Osteoblast (primary cell): ENCODE measurements at regions not wholly inside any gene's neighbourhood (a gene's known extent, or its start where the extent isn't known, plus 50 kb on each side); places are given as distances from the start of the nearest gene placed in this dataset.
A peak's percentile ranks its signal among the peaks of the same experiment; 100 is the strongest.

Source experiments
- DNase-seq: peaks from one replicate; pipeline ENCODE4 v3.0.0; 2011; ENCODE audit warnings: low spot score, mixed read lengths; ENCODE audit not compliant: insufficient read length; ENCODE audit errors: missing footprints
- H2AFZ ChIP-seq: 2 replicates; pipeline ENCODE4 v1.6.0; 2011; ENCODE audit warnings: mild to moderate bottlenecking, low read length
- H3K27ac ChIP-seq: 2 replicates; pipeline ENCODE4 v1.5.1; 2011; ENCODE audit warnings: mild to moderate bottlenecking, low read depth, low read length, moderate library complexity
- H3K27me3 ChIP-seq: 2 replicates; pipeline ENCODE4 v1.6.0; 2012; ENCODE audit warnings: mild to moderate bottlenecking, control low read depth, inconsistent platforms, low read length, moderate library complexity; ENCODE audit not compliant: insufficient read depth
- H3K36me3 ChIP-seq: 2 replicates; pipeline ENCODE4 v1.5.1; 2011; ENCODE audit warnings: mild to moderate bottlenecking, low read length, control low read depth, moderate library complexity; ENCODE audit not compliant: insufficient read depth
- H3K4me1 ChIP-seq: 2 replicates; pipeline ENCODE4 v1.5.1; 2011; ENCODE audit warnings: mild to moderate bottlenecking, low read length, control low read depth, moderate library complexity; ENCODE audit not compliant: insufficient read depth
- H3K4me2 ChIP-seq: 2 replicates; pipeline ENCODE4 v1.6.0; 2011; ENCODE audit warnings: mild to moderate bottlenecking, low read length; ENCODE audit not compliant: insufficient read depth
- H3K4me3 ChIP-seq: fragments of 200-600 bp; sonication (generic); 3 replicates; pipeline ENCODE4 v1.5.1; 2012; ENCODE audit warnings: mild to moderate bottlenecking, low read length, inconsistent platforms; ENCODE audit not compliant: insufficient read depth
- H3K79me2 ChIP-seq: 2 replicates; pipeline ENCODE4 v1.6.0; 2012; ENCODE audit warnings: mild to moderate bottlenecking, low read length, control low read depth, inconsistent platforms; ENCODE audit not compliant: insufficient read depth
- H3K9me3 ChIP-seq: 2 replicates; pipeline ENCODE4 v1.5.1; 2011; ENCODE audit warnings: low read depth, low read length, control low read depth
- H4K20me1 ChIP-seq: 2 replicates; pipeline ENCODE4 v1.6.0; 2012; ENCODE audit warnings: mild to moderate bottlenecking, low read length, control low read depth; ENCODE audit not compliant: insufficient read depth
- TF ChIP-seq, protein P1 (sequence below): IDR thresholded peaks from 2 replicates; pipeline ENCODE4 v1.5.1; 2011; ENCODE audit warnings: mild to moderate bottlenecking, low read depth, low read length, moderate library complexity; ENCODE audit errors: extremely low read depth

DNA sequence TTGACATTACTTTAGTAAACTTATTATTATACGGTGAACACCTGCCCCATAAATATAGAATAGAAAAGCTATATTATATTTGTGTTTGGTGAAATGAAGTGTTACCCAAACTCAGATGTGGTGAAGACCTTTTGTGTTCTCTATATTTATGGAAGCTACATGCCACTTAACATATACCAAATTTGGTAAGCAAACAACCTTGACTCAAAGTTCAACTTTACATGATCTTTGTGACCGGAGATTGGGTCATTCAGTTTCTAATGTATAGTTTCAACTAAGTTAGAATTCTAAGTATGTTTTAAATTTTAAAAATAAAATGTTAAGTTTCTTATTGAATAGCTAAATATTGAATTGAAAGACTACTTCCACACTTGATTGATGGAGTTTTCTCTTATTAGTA lies 288.6 kb upstream of the SEMA3D start:
- Histone ChIP-seq H3K36me3 (no peaks in the 10 kb centered on the region), H4K20me1 (no peaks in the 10 kb centered on the region), H2AFZ (no peak overlapping the region), H3K4me3 (no peak overlapping the region), H3K9me3 (no peaks in the 10 kb centered on the region), H3K27ac (no peak overlapping the region), H3K4me1 (no peaks in the 10 kb centered on the region), H3K79me2 (no peaks in the 10 kb centered on the region), H3K4me2 (no peak overlapping the region), H3K27me3 (no peaks in the 10 kb centered on the region)
- TF ChIP-seq, protein P1, sequence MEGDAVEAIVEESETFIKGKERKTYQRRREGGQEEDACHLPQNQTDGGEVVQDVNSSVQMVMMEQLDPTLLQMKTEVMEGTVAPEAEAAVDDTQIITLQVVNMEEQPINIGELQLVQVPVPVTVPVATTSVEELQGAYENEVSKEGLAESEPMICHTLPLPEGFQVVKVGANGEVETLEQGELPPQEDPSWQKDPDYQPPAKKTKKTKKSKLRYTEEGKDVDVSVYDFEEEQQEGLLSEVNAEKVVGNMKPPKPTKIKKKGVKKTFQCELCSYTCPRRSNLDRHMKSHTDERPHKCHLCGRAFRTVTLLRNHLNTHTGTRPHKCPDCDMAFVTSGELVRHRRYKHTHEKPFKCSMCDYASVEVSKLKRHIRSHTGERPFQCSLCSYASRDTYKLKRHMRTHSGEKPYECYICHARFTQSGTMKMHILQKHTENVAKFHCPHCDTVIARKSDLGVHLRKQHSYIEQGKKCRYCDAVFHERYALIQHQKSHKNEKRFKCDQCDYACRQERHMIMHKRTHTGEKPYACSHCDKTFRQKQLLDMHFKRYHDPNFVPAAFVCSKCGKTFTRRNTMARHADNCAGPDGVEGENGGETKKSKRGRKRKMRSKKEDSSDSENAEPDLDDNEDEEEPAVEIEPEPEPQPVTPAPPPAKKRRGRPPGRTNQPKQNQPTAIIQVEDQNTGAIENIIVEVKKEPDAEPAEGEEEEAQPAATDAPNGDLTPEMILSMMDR: no peak
- DNase-seq: no peak

GRCh38 chr7:85475071-85475470 lies 288.2 kb upstream of the SEMA3D start:
- Histone ChIP-seq H4K20me1 (no peaks in the 10 kb centered on the region), H3K36me3 (no peaks in the 10 kb centered on the region), H3K27me3 (no peaks in the 10 kb centered on the region), H3K4me1 (no peaks in the 10 kb centered on the region), H2AFZ (no peak overlapping the region), H3K9me3 (no peaks in the 10 kb centered on the region), H3K27ac (no peak overlapping the region), H3K4me2 (no peak overlapping the region), H3K4me3 (no peak overlapping the region), H3K79me2 (no peaks in the 10 kb centered on the region)
- DNase-seq: no peak
- TF ChIP-seq, protein P1: no peak

DNA sequence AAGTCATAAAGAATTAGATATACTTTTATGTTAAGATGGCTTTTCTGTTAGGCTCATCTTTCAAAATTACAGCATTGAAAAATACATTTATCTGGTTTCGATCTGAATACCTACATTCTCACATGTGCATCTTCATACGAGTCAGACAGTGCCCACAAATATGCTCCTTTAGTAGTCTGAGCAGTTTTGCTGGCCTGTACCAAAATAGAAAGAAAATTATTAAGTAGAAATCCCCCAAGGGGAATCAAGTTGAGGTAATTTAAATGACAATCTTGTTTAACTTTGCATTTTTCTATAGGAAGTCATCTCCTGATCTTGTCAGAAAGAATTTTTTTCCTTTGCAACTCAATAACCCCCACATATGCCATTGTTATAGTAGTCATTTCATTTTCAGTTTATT lies 287.4 kb upstream of the SEMA3D start:
- H3K27me3 ChIP-seq: no peaks in the 10 kb centered on the region
- H3K79me2 ChIP-seq: no peaks in the 10 kb centered on the region
- H3K4me2 ChIP-seq: no peak overlapping the region
- no peak overlapping the region for H3K27ac ChIP-seq
- H4K20me1 ChIP-seq: no peaks in the 10 kb centered on the region
- H3K9me3 ChIP-seq: no peaks in the 10 kb centered on the region
- H3K4me3 ChIP-seq: no peak overlapping the region
- H3K36me3 ChIP-seq: no peaks in the 10 kb centered on the region
- no peaks in the 10 kb centered on the region for H3K4me1 ChIP-seq
- TF ChIP-seq, protein P1: no peak
- no peak overlapping the region for H2AFZ ChIP-seq
- DNase-seq: no peak

- Histone ChIP-seq H3K4me1 (no peaks in the 10 kb centered on the region), H2AFZ (no peak overlapping the region), H3K9me3 (no peaks in the 10 kb centered on the region), H3K36me3 (no peaks in the 10 kb centered on the region), H3K4me3 (no peak overlapping the region), H3K27me3 (no peaks in the 10 kb centered on the region), H3K79me2 (no peaks in the 10 kb centered on the region), H3K27ac (no peak overlapping the region), H4K20me1 (no peaks in the 10 kb centered on the region), H3K4me2 (peak overlapping the region; percentile 62)
- DNase-seq: no peak
- TF ChIP-seq, protein P1: no peak
These were observed 284.9 kb upstream of the SEMA3D start for GRCh38 chr7:85471740-85472139.
